IPS DF 4.7 (cell line): ENCODE measurements at regions not wholly inside any gene's neighbourhood (a gene's known extent, or its start where the extent isn't known, plus 50 kb on each side); places are given as distances from the start of the nearest gene placed in this dataset.

Experiments
- DNase-seq: peaks from one replicate; pipeline ENCODE4 v3.0.0-alpha.2; 2013; ENCODE audit warnings: low spot score; ENCODE audit errors: extremely low read depth

- DNase-seq: peak; percentile 38
These were observed 131.4 kb upstream of the UBASH3B start for GRCh38 chr11:122523846-122524805.

GRCh38 chr11:122521626-122522025 is 133.9 kb upstream of the UBASH3B start:
- no peak for DNase-seq

- no peak for DNase-seq
These were observed 137.8 kb upstream of the UBASH3B start for GRCh38 chr11:122517403-122518379.

GRCh38 chr11:122516686-122517085 is 138.8 kb upstream of the UBASH3B start:
- DNase-seq: no peak

GRCh38 chr11:122513997-122514396 is 141.5 kb upstream of the UBASH3B start:
- no peak for DNase-seq

GRCh38 chr11:122513328-122513727 is 142.2 kb upstream of the UBASH3B start:
- DNase-seq: no peak

GRCh38 chr11:122512688-122513087 is 142.8 kb upstream of the UBASH3B start:
- no peak for DNase-seq

GRCh38 chr11:122509899-122510298 is 145.6 kb upstream of the UBASH3B start:
- DNase-seq: no peak

GRCh38 chr11:122509091-122509490 is 146.4 kb upstream of the UBASH3B start:
- no peak for DNase-seq

- peak; percentile 71 for DNase-seq
These were observed 150.1 kb upstream of the UBASH3B start for GRCh38 chr11:122505304-122506006.

- DNase-seq: no peak
These were observed 161.3 kb upstream of the UBASH3B start for GRCh38 chr11:122494221-122494620.

- DNase-seq: no peak
These were observed 164.0 kb upstream of the UBASH3B start for GRCh38 chr11:122491509-122491908.

GRCh38 chr11:122488892-122489706 is 166.4 kb upstream of the UBASH3B start:
- DNase-seq: no peak

- no peak for DNase-seq
These were observed 167.9 kb upstream of the UBASH3B start for GRCh38 chr11:122487669-122488068.

- DNase-seq: peak; percentile 51
These were observed 168.6 kb upstream of the UBASH3B start for GRCh38 chr11:122486793-122487495.

- no peak for DNase-seq
These were observed 176.5 kb upstream of the UBASH3B start for GRCh38 chr11:122478986-122479385.

GRCh38 chr11:122468965-122469364 is 186.6 kb upstream of the UBASH3B start:
- DNase-seq: no peak

GRCh38 chr11:122463530-122463929 is 192.0 kb upstream of the UBASH3B start:
- no peak for DNase-seq

GRCh38 chr11:122459064-122459463 is 196.5 kb upstream of the UBASH3B start:
- DNase-seq: no peak

- no peak for DNase-seq
These were observed 201.9 kb upstream of the UBASH3B start for GRCh38 chr11:122453586-122453985.
